GM12864 (cell line): ENCODE measurements at regions not wholly inside any gene's neighbourhood (a gene's known extent, or its start where the extent isn't known, plus 50 kb on each side); places are given as distances from the start of the nearest gene placed in this dataset.

Source experiments
- DNase-seq: peaks from one replicate; pipeline ENCODE4 v3.0.0-alpha.2; 2011; ENCODE audit warnings: low read depth
- H3K4me3 ChIP-seq: 2 replicates; pipeline ENCODE4 v1.5.1; 2011; ENCODE audit warnings: mild to moderate bottlenecking, low read depth, low read length, control low read depth
- TF ChIP-seq, protein P1 (sequence below): IDR thresholded peaks from 2 replicates; pipeline ENCODE4 v1.5.1; 2011; ENCODE audit warnings: low read depth, mild to moderate bottlenecking, moderate library complexity, low read length, control low read depth, inconsistent platforms; ENCODE audit errors: missing control alignments

DNA sequence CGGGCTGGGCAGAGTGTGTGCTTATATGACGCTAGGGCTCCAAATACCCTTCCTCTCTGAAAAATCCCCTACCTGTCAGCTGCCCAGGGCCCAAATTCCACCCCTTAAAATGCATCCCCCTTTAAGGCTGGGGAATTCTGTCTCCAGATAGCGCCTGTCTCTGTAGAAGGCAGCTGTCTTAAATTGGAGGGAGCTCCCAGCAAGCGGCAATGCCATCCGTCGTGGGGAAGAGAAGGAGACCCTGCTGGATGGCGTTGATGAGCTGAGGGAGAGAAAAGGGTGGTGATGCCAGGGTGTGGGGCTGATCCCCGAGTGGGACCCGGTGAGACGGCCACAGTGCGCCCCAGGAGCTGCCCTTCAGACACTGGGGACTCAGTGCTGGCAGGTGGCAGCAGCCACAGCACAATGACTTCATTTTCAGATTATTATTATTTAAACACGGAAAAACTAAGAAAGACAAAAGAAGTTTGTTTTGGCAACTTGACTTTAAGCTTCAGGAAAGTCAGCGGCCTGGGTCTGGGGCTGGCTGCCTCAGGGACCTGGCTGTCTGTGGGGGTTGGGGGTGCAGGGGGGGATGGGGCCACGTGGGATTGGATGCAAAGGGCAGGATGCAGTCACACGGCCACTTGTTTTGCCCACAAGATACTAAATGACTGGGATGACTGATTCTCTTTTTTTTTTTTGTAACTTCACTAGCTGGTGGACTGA, 152.8 kb downstream of the TFCP2L1 start:
- TF ChIP-seq, protein P1, sequence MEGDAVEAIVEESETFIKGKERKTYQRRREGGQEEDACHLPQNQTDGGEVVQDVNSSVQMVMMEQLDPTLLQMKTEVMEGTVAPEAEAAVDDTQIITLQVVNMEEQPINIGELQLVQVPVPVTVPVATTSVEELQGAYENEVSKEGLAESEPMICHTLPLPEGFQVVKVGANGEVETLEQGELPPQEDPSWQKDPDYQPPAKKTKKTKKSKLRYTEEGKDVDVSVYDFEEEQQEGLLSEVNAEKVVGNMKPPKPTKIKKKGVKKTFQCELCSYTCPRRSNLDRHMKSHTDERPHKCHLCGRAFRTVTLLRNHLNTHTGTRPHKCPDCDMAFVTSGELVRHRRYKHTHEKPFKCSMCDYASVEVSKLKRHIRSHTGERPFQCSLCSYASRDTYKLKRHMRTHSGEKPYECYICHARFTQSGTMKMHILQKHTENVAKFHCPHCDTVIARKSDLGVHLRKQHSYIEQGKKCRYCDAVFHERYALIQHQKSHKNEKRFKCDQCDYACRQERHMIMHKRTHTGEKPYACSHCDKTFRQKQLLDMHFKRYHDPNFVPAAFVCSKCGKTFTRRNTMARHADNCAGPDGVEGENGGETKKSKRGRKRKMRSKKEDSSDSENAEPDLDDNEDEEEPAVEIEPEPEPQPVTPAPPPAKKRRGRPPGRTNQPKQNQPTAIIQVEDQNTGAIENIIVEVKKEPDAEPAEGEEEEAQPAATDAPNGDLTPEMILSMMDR = no peak
- no peak overlapping the region for H3K4me3 ChIP-seq
- no peak for DNase-seq

DNA sequence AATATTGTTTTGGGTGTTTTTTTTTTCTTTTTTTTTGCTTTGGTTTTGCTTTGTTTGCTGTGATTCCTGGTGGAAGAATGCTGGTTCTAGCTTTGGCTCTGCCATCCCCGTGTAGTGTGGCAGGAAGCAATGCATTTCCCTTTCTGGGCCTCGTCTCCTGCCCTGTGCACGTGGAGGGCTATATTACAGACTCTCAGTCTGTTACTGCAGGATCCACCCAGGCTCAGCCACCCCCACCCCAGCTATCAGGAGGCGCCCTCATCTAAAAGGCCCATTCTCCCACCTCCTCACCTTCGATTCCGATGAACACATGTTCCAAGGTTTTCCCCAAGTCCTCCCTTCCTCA, 152.3 kb downstream of the TFCP2L1 start:
- no peak overlapping the region for H3K4me3 ChIP-seq
- TF ChIP-seq, protein P1 = no peak
- DNase-seq = no peak

DNA sequence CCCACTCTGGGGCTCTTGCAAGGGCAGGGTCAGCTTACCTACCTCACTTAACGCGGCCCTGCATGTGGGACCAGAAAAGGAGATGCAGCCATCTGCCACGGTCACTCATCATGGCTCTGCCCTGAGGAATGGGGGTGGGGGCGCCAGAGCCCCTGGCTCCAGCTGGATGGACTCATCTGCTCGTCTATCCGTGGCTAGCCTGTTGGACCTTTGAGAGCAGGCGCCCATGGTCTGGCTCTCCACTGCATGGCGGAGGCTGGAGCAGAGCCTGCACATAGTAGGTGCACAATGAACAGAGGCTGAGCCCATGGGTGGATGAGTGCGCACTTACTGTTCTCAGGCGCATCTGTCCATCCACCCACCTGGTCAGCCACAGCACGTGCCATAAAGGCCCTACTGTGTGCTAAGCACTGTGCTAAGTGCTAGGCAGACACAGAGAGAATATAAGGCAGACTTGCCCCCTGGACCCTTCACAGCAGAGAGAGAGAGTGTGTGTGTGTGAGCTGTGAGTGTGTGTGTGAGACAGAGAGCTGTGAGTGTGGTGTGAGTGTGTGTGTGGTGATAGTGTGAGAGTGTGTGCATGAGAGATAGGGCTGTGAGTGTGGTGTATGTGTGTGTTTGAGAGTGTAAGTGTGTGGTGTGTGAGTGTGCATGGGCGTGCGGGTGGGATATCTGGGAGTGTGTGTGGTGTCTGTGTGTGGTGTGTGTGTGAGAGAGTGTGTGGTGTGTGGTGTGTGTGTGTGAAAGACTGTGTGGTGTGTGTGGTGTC, 151.3 kb downstream of the TFCP2L1 start:
- TF ChIP-seq, protein P1 = no peak
- H3K4me3 ChIP-seq = no peak overlapping the region
- no peak for DNase-seq

DNA sequence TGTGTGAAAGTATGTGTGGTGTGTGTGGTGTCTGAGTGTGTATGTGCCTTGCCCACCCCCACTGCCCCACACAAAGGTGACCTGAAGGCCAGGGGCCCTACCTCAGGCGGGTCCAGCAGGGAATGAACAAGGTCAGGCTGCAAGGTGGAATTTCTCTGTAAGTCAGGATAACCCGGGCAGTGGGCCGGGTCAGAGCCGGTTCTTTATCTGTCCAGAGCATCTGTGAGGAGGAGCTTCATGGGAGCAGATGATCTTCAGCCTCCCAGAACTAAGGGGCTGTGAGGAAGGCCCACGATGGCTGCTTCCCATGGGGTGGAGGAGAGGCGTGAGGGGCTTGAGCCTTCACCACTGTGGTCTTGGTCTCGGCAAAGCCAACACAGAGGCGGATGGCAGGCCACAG, 150.3 kb downstream of the TFCP2L1 start:
- no peak overlapping the region for H3K4me3 ChIP-seq
- DNase-seq = no peak
- TF ChIP-seq, protein P1 = no peak

DNA sequence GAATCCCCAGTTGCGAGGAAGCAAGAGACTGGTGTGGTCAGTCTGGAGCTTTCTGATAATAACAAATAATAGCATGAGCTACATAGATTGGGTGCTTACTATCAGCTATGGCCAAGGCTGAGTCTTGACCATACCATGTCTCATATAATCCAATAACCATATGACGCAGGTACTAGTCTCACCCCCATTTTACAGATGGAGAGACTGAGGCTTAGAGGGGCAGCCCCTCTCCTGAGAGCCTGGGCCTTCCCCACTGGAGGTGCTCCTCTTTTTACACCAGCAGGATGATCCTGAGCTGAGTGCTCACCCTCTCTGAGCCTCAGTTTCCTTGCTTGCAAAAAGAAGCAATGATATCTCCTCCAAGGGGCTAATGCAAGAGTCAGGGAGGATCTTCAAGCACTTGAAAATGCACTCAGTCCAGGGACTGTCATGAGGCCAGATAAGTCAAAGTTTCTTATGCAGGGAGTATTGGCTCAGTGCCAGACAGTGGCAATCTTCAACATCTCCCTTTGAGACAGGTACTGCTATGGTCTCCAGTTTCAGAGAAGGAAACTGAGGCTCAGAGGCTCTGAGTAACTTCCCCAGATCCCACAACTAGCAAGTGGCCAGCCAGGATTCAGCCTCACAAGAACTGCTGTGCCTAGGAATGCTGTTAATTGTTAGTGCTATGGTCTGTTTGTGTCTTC, 149.7 kb downstream of the TFCP2L1 start:
- DNase-seq = no peak
- H3K4me3 ChIP-seq = no peak overlapping the region
- TF ChIP-seq, protein P1 = no peak

DNA sequence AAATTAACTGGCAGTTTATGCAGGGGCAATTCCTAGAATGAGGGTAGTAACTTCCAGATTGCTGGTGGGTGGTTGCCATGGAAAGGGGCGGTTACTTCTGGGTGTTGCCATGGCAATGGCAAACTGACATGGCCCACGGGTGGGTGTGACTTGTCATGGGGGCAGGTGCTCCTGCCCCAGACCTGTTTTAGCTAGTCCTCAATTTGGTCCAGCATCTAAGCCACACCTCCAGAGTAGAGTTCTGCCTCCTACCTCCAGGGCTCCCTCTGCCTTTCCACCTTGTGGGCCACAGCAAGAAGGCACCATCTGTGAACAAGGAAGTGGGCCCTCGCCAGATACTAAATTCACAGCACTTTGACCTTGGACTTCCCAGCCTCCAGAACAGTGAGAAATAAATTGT, 148.7 kb downstream of the TFCP2L1 start:
- H3K4me3 ChIP-seq = no peak overlapping the region
- no peak for DNase-seq
- TF ChIP-seq, protein P1 = no peak

DNA sequence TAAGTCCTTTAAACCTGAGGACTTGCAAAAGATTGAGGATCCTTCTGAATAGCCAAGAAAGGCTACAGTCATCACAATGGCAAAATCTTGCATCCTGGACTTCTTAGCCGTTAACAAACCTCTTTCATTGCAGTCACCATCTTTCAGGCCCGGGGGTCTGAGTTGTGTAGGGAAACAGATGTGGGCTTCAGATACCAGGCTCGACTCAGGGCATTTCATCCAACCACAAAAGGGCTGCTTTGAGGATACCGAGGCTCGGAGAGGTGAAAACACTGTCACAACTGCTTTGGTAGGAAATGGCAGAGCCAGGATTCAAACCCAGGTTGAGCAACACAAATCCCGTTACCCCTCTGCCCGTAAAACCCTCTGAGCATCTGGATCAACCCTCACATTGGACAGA, 147.4 kb downstream of the TFCP2L1 start:
- no peak for DNase-seq
- TF ChIP-seq, protein P1 = no peak

More for the DNA sequence above, 147.4 kb downstream of the TFCP2L1 start:
- H3K4me3 ChIP-seq = no peak overlapping the region
